GM12864 (cell line): ENCODE measurements at regions not wholly inside any gene's neighbourhood (a gene's known extent, or its start where the extent isn't known, plus 50 kb on each side); places are given as distances from the start of the nearest gene placed in this dataset.

Experiments
- DNase-seq: peaks from one replicate; pipeline ENCODE4 v3.0.0-alpha.2; 2011; ENCODE audit warnings: low read depth
- H3K4me3 ChIP-seq: 2 replicates; pipeline ENCODE4 v1.5.1; 2011; ENCODE audit warnings: mild to moderate bottlenecking, low read depth, low read length, control low read depth
- TF ChIP-seq, protein P1 (sequence below): IDR thresholded peaks from 2 replicates; pipeline ENCODE4 v1.5.1; 2011; ENCODE audit warnings: low read depth, mild to moderate bottlenecking, moderate library complexity, low read length, control low read depth, inconsistent platforms; ENCODE audit errors: missing control alignments

DNA sequence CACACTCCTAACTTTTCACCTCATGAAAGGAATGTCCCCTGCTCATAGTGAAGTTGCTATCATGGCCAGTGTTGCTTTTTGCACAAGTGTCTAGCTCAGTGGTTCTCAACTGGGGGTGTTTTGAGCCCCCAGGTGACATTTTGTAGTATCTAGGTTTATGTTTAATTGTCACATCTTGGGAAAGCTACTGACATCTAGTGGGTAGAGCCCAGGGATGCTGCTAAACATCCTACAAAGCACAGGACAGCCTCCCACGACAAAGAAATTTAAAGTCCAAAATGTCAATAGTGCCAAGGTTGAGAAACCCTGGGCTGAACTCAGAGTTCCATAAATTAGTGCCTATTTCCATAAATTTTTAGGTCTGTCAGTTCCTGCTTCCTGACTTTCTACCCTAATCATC is 70.7 kb upstream of the HCCS start:
- DNase-seq: no peak
- no peak overlapping the region for H3K4me3 ChIP-seq
- TF ChIP-seq, protein P1, sequence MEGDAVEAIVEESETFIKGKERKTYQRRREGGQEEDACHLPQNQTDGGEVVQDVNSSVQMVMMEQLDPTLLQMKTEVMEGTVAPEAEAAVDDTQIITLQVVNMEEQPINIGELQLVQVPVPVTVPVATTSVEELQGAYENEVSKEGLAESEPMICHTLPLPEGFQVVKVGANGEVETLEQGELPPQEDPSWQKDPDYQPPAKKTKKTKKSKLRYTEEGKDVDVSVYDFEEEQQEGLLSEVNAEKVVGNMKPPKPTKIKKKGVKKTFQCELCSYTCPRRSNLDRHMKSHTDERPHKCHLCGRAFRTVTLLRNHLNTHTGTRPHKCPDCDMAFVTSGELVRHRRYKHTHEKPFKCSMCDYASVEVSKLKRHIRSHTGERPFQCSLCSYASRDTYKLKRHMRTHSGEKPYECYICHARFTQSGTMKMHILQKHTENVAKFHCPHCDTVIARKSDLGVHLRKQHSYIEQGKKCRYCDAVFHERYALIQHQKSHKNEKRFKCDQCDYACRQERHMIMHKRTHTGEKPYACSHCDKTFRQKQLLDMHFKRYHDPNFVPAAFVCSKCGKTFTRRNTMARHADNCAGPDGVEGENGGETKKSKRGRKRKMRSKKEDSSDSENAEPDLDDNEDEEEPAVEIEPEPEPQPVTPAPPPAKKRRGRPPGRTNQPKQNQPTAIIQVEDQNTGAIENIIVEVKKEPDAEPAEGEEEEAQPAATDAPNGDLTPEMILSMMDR: no peak

DNA sequence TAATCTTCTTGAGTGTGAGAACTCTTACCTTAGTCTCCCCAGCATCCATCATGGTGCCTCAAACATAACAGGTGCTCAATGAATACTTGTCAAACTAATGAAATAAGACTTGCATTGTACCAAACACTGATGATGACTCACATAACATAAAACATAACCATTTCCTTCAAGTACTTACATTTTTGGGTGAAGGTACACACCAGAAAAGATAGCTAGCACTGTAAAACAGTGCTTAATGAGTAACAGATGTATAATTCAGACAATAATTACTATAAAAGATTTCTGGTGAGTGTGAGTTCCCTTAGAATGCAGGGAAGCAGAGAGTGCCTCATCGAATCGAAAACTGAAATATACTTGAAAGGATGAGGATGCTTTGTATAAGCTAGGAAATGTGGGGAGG is 70.1 kb upstream of the HCCS start:
- no peak overlapping the region for H3K4me3 ChIP-seq
- no peak for DNase-seq
- TF ChIP-seq, protein P1: no peak

DNA sequence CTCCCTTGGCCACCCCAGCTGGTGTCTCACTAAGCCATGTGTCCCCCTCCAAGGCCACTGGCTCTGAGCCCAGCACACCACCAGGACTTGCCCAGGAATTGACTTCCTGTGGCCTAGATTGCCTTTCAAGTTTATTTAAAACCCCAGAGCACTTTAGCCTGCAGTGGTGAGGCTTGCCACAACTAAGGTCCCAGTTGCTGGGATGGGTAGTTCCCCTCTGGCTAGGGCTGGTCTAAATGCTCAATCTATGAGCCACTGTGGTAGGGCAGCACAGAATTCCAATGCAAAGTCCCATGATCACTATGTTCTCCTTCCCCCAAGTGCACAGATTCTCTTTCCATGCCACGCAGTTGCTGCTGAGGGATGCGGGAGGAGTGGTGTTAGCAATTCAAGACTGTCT is 61.1 kb upstream of the HCCS start:
- no peak overlapping the region for H3K4me3 ChIP-seq
- TF ChIP-seq, protein P1: no peak
- DNase-seq: no peak

DNA sequence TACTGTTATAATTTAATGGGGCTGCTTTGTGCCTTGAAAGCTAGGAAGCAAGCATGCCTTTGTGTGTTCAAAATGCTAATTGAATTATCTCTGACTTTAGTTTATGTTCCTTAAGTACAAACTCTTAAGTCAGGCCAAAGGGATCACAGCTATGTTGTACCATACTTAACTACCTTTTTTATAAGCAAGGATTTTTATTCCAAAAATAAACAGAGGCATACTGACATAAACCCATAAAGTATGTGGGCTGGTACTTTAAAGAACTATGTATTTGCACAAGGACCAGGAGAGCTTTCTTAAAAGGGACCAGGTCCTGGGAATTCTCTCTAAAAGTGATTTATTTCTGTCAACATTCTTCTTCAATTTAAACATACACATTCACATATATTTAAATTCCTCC is 57.8 kb upstream of the HCCS start:
- H3K4me3 ChIP-seq: no peak overlapping the region
- TF ChIP-seq, protein P1: no peak
- no peak for DNase-seq

DNA sequence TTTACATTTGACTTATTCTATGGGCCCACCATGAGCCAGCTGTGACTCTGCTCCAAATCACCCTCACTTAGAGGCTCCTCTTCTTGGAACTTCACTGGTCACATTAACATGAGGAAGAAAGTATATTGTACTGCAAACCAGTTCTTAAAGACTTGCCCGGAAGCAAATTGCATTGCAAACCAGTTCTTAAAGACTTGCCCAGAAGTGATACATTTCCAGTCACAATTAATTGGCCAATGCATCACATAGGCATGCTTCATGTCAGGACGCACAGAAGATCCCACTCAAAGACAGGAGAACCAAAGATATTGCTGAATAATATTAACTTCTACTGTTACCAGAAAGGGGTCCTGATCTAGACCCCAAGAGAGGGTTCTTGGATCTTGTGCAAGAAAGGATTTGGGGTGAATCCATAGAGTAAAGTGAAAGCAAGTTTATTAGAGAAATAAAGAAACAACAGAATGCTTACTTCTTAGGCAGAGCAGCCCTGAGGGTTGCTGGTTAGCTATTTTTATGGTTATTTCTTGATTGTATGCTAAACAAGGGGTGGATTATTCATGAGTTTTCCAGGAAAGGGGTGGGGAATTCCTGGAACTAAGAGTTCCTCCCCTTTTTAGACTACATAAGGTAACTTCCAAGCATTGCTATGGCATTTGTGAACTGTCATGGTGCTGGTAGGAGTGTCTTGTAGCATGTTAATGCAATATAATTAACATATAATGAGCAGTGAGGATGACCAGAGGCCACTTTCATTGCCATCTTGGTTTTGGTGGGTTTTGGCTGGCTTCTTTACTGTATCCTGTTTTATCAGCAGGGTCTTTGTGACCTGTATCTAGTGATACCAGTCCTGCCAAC is 54.6 kb upstream of the HCCS start:
- DNase-seq: no peak
- TF ChIP-seq, protein P1: no peak
- no peak overlapping the region for H3K4me3 ChIP-seq

DNA sequence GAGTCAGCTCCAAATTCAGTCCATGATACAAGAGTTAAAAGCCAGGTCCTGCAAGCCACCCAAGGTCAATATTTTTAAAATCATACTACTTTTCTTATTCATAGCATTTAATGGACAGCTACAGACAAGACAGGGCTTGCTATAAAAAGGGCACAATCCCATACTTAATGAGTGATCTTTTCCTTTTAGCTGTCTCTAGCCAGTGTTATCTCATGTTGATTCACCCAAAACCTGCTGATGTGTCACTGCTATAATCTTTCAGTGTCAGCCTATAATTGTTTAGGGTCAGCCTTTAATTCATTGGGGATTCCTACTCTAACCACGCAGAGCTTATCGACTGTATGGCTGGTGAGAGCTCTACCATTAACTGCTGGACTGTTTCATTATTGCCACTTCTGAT is 51.2 kb upstream of the HCCS start:
- H3K4me3 ChIP-seq: no peak overlapping the region
- no peak for DNase-seq
- TF ChIP-seq, protein P1: no peak
